Choroid plexus epithelial cell (primary cell): ENCODE measurements at regions not wholly inside any gene's neighbourhood (a gene's known extent, or its start where the extent isn't known, plus 50 kb on each side); places are given as distances from the start of the nearest gene placed in this dataset.
A peak's percentile ranks its signal among the peaks of the same experiment; 100 is the strongest.

ENCODE experiments used
- DNase-seq: peaks from one replicate; pipeline ENCODE4 v3.0.0-alpha.2; 2010; ENCODE audit warnings: low read depth
- H3K4me3 ChIP-seq: 2 replicates; pipeline ENCODE4 v1.5.1; 2011; ENCODE audit warnings: low read depth, mild to moderate bottlenecking, control low read depth, low read length, moderate library complexity
- CTCF ChIP-seq: conservative IDR thresholded peaks from 2 replicates; pipeline ENCODE4 v1.5.1; 2011; ENCODE audit warnings: low read depth, mild to moderate bottlenecking, control low read depth, inconsistent platforms, low read length, moderate library complexity

GRCh38 chr12:18808221-18808620 lies 70.3 kb downstream of the CAPZA3 start:
- no peak for TF ChIP-seq CTCF
- H3K4me3 ChIP-seq = no peak overlapping the region
- no peak for DNase-seq

- DNase-seq = peak; percentile 21
- no peak for TF ChIP-seq CTCF
- H3K4me3 ChIP-seq = no peak overlapping the region
Measured at GRCh38 chr12:18810537-18811253, 72.8 kb downstream of the CAPZA3 start.

- no peak for TF ChIP-seq CTCF
- no peak overlapping the region for H3K4me3 ChIP-seq
- peak; percentile 23 for DNase-seq
Measured at GRCh38 chr12:18811273-18811672, 73.4 kb downstream of the CAPZA3 start.

- no peak for DNase-seq
- TF ChIP-seq CTCF = no peak
- no peak overlapping the region for H3K4me3 ChIP-seq
Measured at GRCh38 chr12:18813753-18814152, 75.8 kb downstream of the CAPZA3 start.

- TF ChIP-seq CTCF = no peak
- DNase-seq = no peak
- H3K4me3 ChIP-seq = no peak overlapping the region
Measured at GRCh38 chr12:18818579-18819268, 80.8 kb downstream of the CAPZA3 start.

GRCh38 chr12:18819484-18819883 lies 81.6 kb downstream of the CAPZA3 start:
- DNase-seq = no peak
- H3K4me3 ChIP-seq = no peak overlapping the region
- TF ChIP-seq CTCF = no peak

- DNase-seq = no peak
- TF ChIP-seq CTCF = no peak
- H3K4me3 ChIP-seq = no peak overlapping the region
Measured at GRCh38 chr12:18823461-18823860, 85.5 kb downstream of the CAPZA3 start.
